ENCODE measurements at regions not wholly inside any gene's neighbourhood (a gene's known extent, or its start where the extent isn't known, plus 50 kb on each side); places are given as distances from the start of the nearest gene placed in this dataset.

GRCh38 chr11:109121173-109121932 is 300.6 kb upstream of the C11orf87 start (continued):
- TF ChIP-seq CHD7 (IDR thresholded peaks at IDR 0.05; ENCODE audit: insufficient replicate concordance, low read length): no peak
- TF ChIP-seq PHF8 (conservative IDR thresholded peaks at IDR 0.05; ENCODE audit: low read depth, low read length): no peak
- TF ChIP-seq E2F6 (IDR thresholded peaks at IDR 0.05): no peak
- no peak for TF ChIP-seq CTBP2 (IDR thresholded peaks at IDR 0.05; ENCODE audit: borderline replicate concordance, insufficient read depth, insufficient read length, low read length)
- TF ChIP-seq TCF12 (IDR thresholded peaks at IDR 0.05; ENCODE audit: low read depth, low read length): no peak
- no peak for TF ChIP-seq TBP (IDR thresholded peaks at IDR 0.05; ENCODE audit: low read depth, low read length)
- no peak for TF ChIP-seq POLR2AphosphoS5 (IDR thresholded peaks at IDR 0.05; ENCODE audit: low read depth, low read length)
- no peak for TF ChIP-seq KDM5A (IDR thresholded peaks at IDR 0.05; ENCODE audit: low read length)
- TF ChIP-seq KDM1A (IDR thresholded peaks at IDR 0.05; ENCODE audit: borderline replicate concordance, low read length): no peak
- TF ChIP-seq RXRA (IDR thresholded peaks at IDR 0.05; ENCODE audit: insufficient read depth, low read depth, low read length): no peak
